IMR-90 (cell line): ENCODE measurements at regions not wholly inside any gene's neighbourhood (a gene's known extent, or its start where the extent isn't known, plus 50 kb on each side); places are given as distances from the start of the nearest gene placed in this dataset.

Source experiments
- ATAC-seq: fragments of 200-7000 bp; cut with Tn5 transposase; 2 replicates; pipeline ENCODE4 v1.9.1; 2020; ENCODE audit warnings: low read depth, mild to moderate bottlenecking, moderate library complexity
- BruUV-seq: library from RNA; stranded (reverse); fragments of 400-500 nt; replicated peaks from 2 replicates; lab custom pipeline; 2021; lab: Mats Ljungman, UMichigan
- CTCF ChIA-PET: fragments of 300-600 bp; formaldehyde crosslinking; extraction: SDS; loops from one replicate; lab custom pipeline; 2021; ENCODE audit warnings: antibody characterized with exemption; lab: Yijun Ruan, JAX
- POLR2A ChIA-PET: fragments of 300-600 bp; sonication (Branson Sonifier 250); formaldehyde crosslinking; loops from one replicate; lab custom pipeline; 2022; ENCODE audit warnings: antibody characterized with exemption; ENCODE audit not compliant: unreplicated experiment; lab: Charles Lee
- DNase-seq: peaks from one replicate; pipeline ENCODE4 v3.0.0; 2013
- H2AFZ ChIP-seq: replicated peaks from 2 replicates; pipeline ENCODE3; 2013; ENCODE audit warnings: low read length, mild to moderate bottlenecking; ENCODE audit not compliant: poor library complexity
- H2AK5ac ChIP-seq: 2 replicates; pipeline ENCODE4 v1.6.1; 2013; ENCODE audit warnings: low read depth, low read length, inconsistent platforms
- H2AK9ac ChIP-seq: replicated peaks from 2 replicates; pipeline ENCODE3; 2013; ENCODE audit warnings: mild to moderate bottlenecking, low read depth, low read length, moderate library complexity; ENCODE audit not compliant: poor library complexity
- H2BK120ac ChIP-seq: 2 replicates; pipeline ENCODE4 v1.6.1; 2013; ENCODE audit warnings: low read depth, low read length, inconsistent platforms
- H2BK15ac ChIP-seq: 3 replicates; pipeline ENCODE4 v1.6.1; 2013; ENCODE audit warnings: low read depth, low read length, inconsistent platforms
- H2BK20ac ChIP-seq: 2 replicates; pipeline ENCODE4 v1.6.1; 2013; ENCODE audit warnings: low read depth, mild to moderate bottlenecking, inconsistent platforms, low read length, moderate library complexity
- H2BK5ac ChIP-seq: 2 replicates; pipeline ENCODE4 v1.6.1; 2013; ENCODE audit warnings: mild to moderate bottlenecking, low read depth, low read length, inconsistent platforms; ENCODE audit not compliant: poor library complexity, severe bottlenecking
- H3K14ac ChIP-seq: replicated peaks from 2 replicates; pipeline ENCODE4 v1.6.1; 2013; ENCODE audit warnings: low read depth, low read length, inconsistent platforms
- H3K18ac ChIP-seq: 2 replicates; pipeline ENCODE4 v1.6.1; 2013; ENCODE audit warnings: low read depth, low read length, control low read depth
- H3K23ac ChIP-seq: 2 replicates; pipeline ENCODE4 v1.6.1; 2013; ENCODE audit warnings: low read depth, low read length, inconsistent platforms
- H3K27ac ChIP-seq: 2 replicates; pipeline ENCODE4 v1.5.1; 2013; ENCODE audit warnings: mild to moderate bottlenecking, control low read depth, low read length; ENCODE audit not compliant: insufficient read depth
- H3K27me3 ChIP-seq: 2 replicates; pipeline ENCODE4 v1.6.1; 2013; ENCODE audit warnings: low read length; ENCODE audit not compliant: control insufficient read depth, insufficient read depth
- H3K36me3 ChIP-seq: 2 replicates; pipeline ENCODE4 v1.6.1; 2013; ENCODE audit warnings: low read length, mixed read lengths; ENCODE audit not compliant: control insufficient read depth, insufficient read depth
- H3K4ac ChIP-seq: 2 replicates; pipeline ENCODE4 v1.6.1; 2013; ENCODE audit warnings: low read depth, low read length, inconsistent platforms
- H3K4me1 ChIP-seq: 2 replicates; pipeline ENCODE4 v1.6.1; 2013; ENCODE audit warnings: low read length, mixed read lengths; ENCODE audit not compliant: control insufficient read depth, insufficient read depth
- H3K4me2 ChIP-seq: 2 replicates; pipeline ENCODE4 v1.6.1; 2013; ENCODE audit warnings: low read depth, mild to moderate bottlenecking, control low read depth, low read length, moderate library complexity
- H3K4me3 ChIP-seq: 2 replicates; pipeline ENCODE4 v1.5.1; 2013; ENCODE audit warnings: low read depth, mild to moderate bottlenecking, control low read depth, low read length, moderate library complexity; ENCODE audit not compliant: insufficient read depth
- H3K56ac ChIP-seq: 2 replicates; pipeline ENCODE4 v1.6.1; 2013; ENCODE audit warnings: low read length, inconsistent platforms; ENCODE audit not compliant: insufficient read depth; ENCODE audit errors: extremely low read depth
- H3K79me1 ChIP-seq, 2 experiments: 2 replicates each; pipeline ENCODE4 v1.6.1; 2013; ENCODE audit warnings: low read length in 2 of 2, inconsistent platforms in 1 of 2, low read depth in 1 of 2
- H3K9ac ChIP-seq: 2 replicates; pipeline ENCODE4 v1.6.1; 2013; ENCODE audit warnings: low read depth, low read length, control low read depth
- H3K9me1 ChIP-seq: 2 replicates; pipeline ENCODE4 v1.6.1; 2013; ENCODE audit warnings: low read length, inconsistent platforms; ENCODE audit not compliant: insufficient read depth
- H3K9me3 ChIP-seq: 2 replicates; pipeline ENCODE4 v1.6.1; 2013; ENCODE audit warnings: low read length; ENCODE audit not compliant: control insufficient read depth, insufficient read depth
- H4K20me1 ChIP-seq: 2 replicates; pipeline ENCODE4 v1.6.1; 2013; ENCODE audit warnings: low read length, inconsistent platforms; ENCODE audit not compliant: insufficient read depth
- H4K5ac ChIP-seq: 2 replicates; pipeline ENCODE4 v1.6.1; 2013; ENCODE audit warnings: mild to moderate bottlenecking, low read depth, low read length, control low read depth
- H4K8ac ChIP-seq, 2 experiments: 2 replicates each; pipeline ENCODE4 v1.6.1; 2013; ENCODE audit warnings: low read depth in 2 of 2, low read length in 2 of 2, control low read depth in 1 of 2, inconsistent platforms in 1 of 2
- H4K91ac ChIP-seq: 2 replicates; pipeline ENCODE4 v1.6.1; 2013; ENCODE audit warnings: low read depth, low read length, inconsistent platforms; ENCODE audit not compliant: insufficient read depth
- BHLHE40 ChIP-seq: fragments of 150-350 bp; IDR thresholded peaks from 2 replicates; pipeline ENCODE4 v1.6.1; 2016; ENCODE audit warnings: mild to moderate bottlenecking, low read depth, low read length
- CEBPB ChIP-seq: IDR thresholded peaks from 2 replicates; pipeline ENCODE4 v1.6.1; 2012; ENCODE audit warnings: low read depth, low read length, improper control_type of control experiment
- CHD1 ChIP-seq: IDR thresholded peaks from 2 replicates; pipeline ENCODE4 v1.6.1; 2012; ENCODE audit warnings: low read depth, low read length, improper control_type of control experiment
- ELK1 ChIP-seq: fragments of 150-350 bp; IDR thresholded peaks from 2 replicates; pipeline ENCODE4 v1.6.1; 2016; ENCODE audit warnings: low read depth, mild to moderate bottlenecking, low read length, moderate library complexity, borderline replicate concordance
- FOS ChIP-seq: fragments of 150-350 bp; IDR thresholded peaks from 2 replicates; pipeline ENCODE4 v1.6.1; 2016; ENCODE audit warnings: low read depth, low read length
- MAFK ChIP-seq: IDR thresholded peaks from 2 replicates; pipeline ENCODE4 v1.6.1; 2012; ENCODE audit warnings: low read depth, low read length, improper control_type of control experiment
- MAZ ChIP-seq: IDR thresholded peaks from 2 replicates; pipeline ENCODE4 v1.6.1; 2012; ENCODE audit warnings: low read depth, mild to moderate bottlenecking, low read length, improper control_type of control experiment, moderate library complexity, borderline replicate concordance
- MXI1 ChIP-seq: IDR thresholded peaks from 2 replicates; pipeline ENCODE4 v1.6.1; 2012; ENCODE audit warnings: low read depth, mild to moderate bottlenecking, low read length, moderate library complexity, borderline replicate concordance
- NFE2L2 ChIP-seq: fragments of 150-350 bp; IDR thresholded peaks from 2 replicates; pipeline ENCODE4 v1.6.1; 2016; ENCODE audit warnings: low read depth, mild to moderate bottlenecking, low read length
- POLR2A ChIP-seq: IDR thresholded peaks from 2 replicates; pipeline ENCODE4 v1.6.1; 2012; ENCODE audit warnings: mild to moderate bottlenecking, low read depth, low read length
- RAD21 ChIP-seq: IDR thresholded peaks from 2 replicates; pipeline ENCODE4 v1.6.1; 2012; ENCODE audit warnings: low read length, improper control_type of control experiment
- RFX5 ChIP-seq: IDR thresholded peaks from 2 replicates; pipeline ENCODE4 v1.8.0; 2012; ENCODE audit warnings: low read depth, mild to moderate bottlenecking, low read length, moderate library complexity
- SMC3 ChIP-seq: fragments of 150-350 bp; IDR thresholded peaks from 2 replicates; pipeline ENCODE4 v1.6.1; 2016; ENCODE audit warnings: low read depth, mild to moderate bottlenecking, antibody characterized with exemption, low read length, moderate library complexity
- USF2 ChIP-seq: fragments of 150-350 bp; IDR thresholded peaks from 2 replicates; pipeline ENCODE4 v1.6.1; 2017; ENCODE audit warnings: mild to moderate bottlenecking, antibody characterized with exemption, low read length, low read depth
- dilution Hi-C: fragments of 300-500 bp; cut with HindIII; formaldehyde crosslinking; loops from one replicate; pipeline ENCODE4 v1.14.3; 2018; ENCODE audit warnings: low sequenced_read_pairs; ENCODE audit not compliant: unreplicated experiment
- in situ Hi-C: fragments of 300-500 bp; cut with MboI; formaldehyde crosslinking; loops from 3 replicates; pipeline ENCODE4 v1.14.3; 2019; ENCODE audit warnings: low sequenced_read_pairs, inconsistent platforms, mixed read lengths
- intact Hi-C: fragments of 100-400 bp; cut with micrococcal nuclease; formaldehyde crosslinking; loops from 2 replicates; pipeline ENCODE4 v1.10.0; 2022

GRCh38 chrX:16284842-16285241 lies 117.6 kb downstream of the MAGEB17 start:
- no peaks in the 10 kb centered on the region for H4K20me1 ChIP-seq
- no peak for TF ChIP-seq FOS
- no peak for TF ChIP-seq RFX5
- no peak for TF ChIP-seq ELK1
- TF ChIP-seq MAZ: no peak
- no peak for TF ChIP-seq RAD21
- TF ChIP-seq CEBPB: no peak
- no peak for TF ChIP-seq NFE2L2
- TF ChIP-seq SMC3: no peak
- no peak for TF ChIP-seq MAFK
- no peak for TF ChIP-seq MXI1
- TF ChIP-seq POLR2A: no peak
- no peak for TF ChIP-seq BHLHE40
- TF ChIP-seq USF2: no peak
- no peak for TF ChIP-seq CHD1
- no peaks in the 10 kb centered on the region for H3K36me3 ChIP-seq
- no peak overlapping the region for H3K56ac ChIP-seq
- H3K18ac ChIP-seq: no peak overlapping the region
- DNase-seq (no peak), ATAC-seq (no peak)
- H3K4me3 ChIP-seq: no peak overlapping the region
- H3K14ac ChIP-seq: no peak overlapping the region
- H2AFZ ChIP-seq: no peak overlapping the region
- ChIA-PET CTCF (interaction anchor here (0.6 kb wide), 1 partner anchor 626 kb away, joined by 3 read pairs; no protein-coding TSS in a partner anchor), POLR2A (no interaction called here)
- no peak overlapping the region for H2BK120ac ChIP-seq
- H4K5ac ChIP-seq: no peak overlapping the region
- H3K9me3 ChIP-seq: no peaks in the 10 kb centered on the region
- no peak overlapping the region for H2AK9ac ChIP-seq
- dilution Hi-C loops (no loop called here), in situ Hi-C loops (no loop called here), intact Hi-C loops (no loop called here)
- H3K4me1 ChIP-seq: no peaks in the 10 kb centered on the region
- no peaks in the 10 kb centered on the region for H3K9me1 ChIP-seq
- no peaks in the 10 kb centered on the region for H3K79me1 ChIP-seq
- no peak overlapping the region for H3K27ac ChIP-seq
- no peak overlapping the region for H4K91ac ChIP-seq
- no peak overlapping the region for H3K9ac ChIP-seq
- BruUV-seq: no TSS peak
- H2BK15ac ChIP-seq: no peak overlapping the region
- H3K4ac ChIP-seq: no peak overlapping the region
- H3K27me3 ChIP-seq: peaks cover 2% of the 10 kb centered on the region; the same call in 1 of the 2 replicates
- no peak overlapping the region for H4K8ac ChIP-seq
- no peak overlapping the region for H3K4me2 ChIP-seq
- no peak overlapping the region for H2AK5ac ChIP-seq
- H2BK20ac ChIP-seq: no peak overlapping the region
- no peak overlapping the region for H3K23ac ChIP-seq
- no peak overlapping the region for H2BK5ac ChIP-seq
